ENCODE measurements at regions not wholly inside any gene's neighbourhood (a gene's known extent, or its start where the extent isn't known, plus 50 kb on each side); places are given as distances from the start of the nearest gene placed in this dataset.

DNA sequence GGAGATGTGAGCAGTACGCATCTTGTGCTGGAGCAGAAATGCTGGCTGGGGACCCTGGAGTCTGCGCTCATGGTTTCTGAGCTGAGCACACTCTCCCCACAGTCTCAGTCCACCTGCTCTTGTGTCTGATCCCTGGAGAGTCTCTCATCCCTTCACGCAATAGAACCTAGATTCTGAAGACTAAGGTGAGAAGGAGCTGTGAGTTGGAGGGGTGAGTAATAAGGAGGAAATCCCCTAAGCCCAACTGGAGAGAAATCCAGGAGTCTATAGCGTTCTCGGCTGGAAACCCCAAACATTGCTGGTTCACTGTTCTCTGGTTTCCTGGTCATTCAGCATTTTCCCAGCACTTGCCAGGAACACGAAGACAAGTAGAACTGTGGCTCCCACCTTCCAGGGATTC, 68.3 kb upstream of the SMNDC1 start:
- TF ChIP-seq, protein P1, sequence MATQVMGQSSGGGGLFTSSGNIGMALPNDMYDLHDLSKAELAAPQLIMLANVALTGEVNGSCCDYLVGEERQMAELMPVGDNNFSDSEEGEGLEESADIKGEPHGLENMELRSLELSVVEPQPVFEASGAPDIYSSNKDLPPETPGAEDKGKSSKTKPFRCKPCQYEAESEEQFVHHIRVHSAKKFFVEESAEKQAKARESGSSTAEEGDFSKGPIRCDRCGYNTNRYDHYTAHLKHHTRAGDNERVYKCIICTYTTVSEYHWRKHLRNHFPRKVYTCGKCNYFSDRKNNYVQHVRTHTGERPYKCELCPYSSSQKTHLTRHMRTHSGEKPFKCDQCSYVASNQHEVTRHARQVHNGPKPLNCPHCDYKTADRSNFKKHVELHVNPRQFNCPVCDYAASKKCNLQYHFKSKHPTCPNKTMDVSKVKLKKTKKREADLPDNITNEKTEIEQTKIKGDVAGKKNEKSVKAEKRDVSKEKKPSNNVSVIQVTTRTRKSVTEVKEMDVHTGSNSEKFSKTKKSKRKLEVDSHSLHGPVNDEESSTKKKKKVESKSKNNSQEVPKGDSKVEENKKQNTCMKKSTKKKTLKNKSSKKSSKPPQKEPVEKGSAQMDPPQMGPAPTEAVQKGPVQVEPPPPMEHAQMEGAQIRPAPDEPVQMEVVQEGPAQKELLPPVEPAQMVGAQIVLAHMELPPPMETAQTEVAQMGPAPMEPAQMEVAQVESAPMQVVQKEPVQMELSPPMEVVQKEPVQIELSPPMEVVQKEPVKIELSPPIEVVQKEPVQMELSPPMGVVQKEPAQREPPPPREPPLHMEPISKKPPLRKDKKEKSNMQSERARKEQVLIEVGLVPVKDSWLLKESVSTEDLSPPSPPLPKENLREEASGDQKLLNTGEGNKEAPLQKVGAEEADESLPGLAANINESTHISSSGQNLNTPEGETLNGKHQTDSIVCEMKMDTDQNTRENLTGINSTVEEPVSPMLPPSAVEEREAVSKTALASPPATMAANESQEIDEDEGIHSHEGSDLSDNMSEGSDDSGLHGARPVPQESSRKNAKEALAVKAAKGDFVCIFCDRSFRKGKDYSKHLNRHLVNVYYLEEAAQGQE (IDR thresholded peaks at IDR 0.05) = no peak
- no peak for TF ChIP-seq TAF1 (conservative IDR thresholded peaks at IDR 0.05)
- no peak for TF ChIP-seq MAX (IDR thresholded peaks at IDR 0.05)
- no peak for TF ChIP-seq CTCF (IDR thresholded peaks at IDR 0.05; ENCODE audit: low read depth, low read length, missing input control)
- no peak for TF ChIP-seq NR2F2 (IDR thresholded peaks at IDR 0.05)
- no peak for TF ChIP-seq JUND (IDR thresholded peaks at IDR 0.05)
- no peak for TF ChIP-seq RAD21 (IDR thresholded peaks at IDR 0.05)
- TF ChIP-seq SP1 (IDR thresholded peaks at IDR 0.05) = no peak
- no peak for TF ChIP-seq ZBTB33 (IDR thresholded peaks at IDR 0.05)
- TF ChIP-seq GABPA (IDR thresholded peaks at IDR 0.05 in 1 of 2, conservative IDR thresholded peaks at IDR 0.05 in 1 of 2) = no peak

Measured in liver (tissue), 3 donors.